Glutamatergic neuron (in vitro differentiated cells): ENCODE measurements at regions not wholly inside any gene's neighbourhood (a gene's known extent, or its start where the extent isn't known, plus 50 kb on each side); places are given as distances from the start of the nearest gene placed in this dataset.

Experiments
- DNase-seq: peaks from one replicate; pipeline ENCODE4 v3.0.0; 2022
- H3K27ac Mint-ChIP-seq: one replicate; pipeline ENCODE4 v1.8.0; 2020; ENCODE audit warnings: mild to moderate bottlenecking, mixed read lengths, inconsistent platforms; ENCODE audit not compliant: unreplicated experiment
- H3K27me3 Mint-ChIP-seq: one replicate; pipeline ENCODE4 v1.8.0; 2020; ENCODE audit warnings: mild to moderate bottlenecking, moderate library complexity, mixed read lengths, inconsistent platforms; ENCODE audit not compliant: unreplicated experiment
- H3K36me3 Mint-ChIP-seq: one replicate; pipeline ENCODE4 v1.8.0; 2020; ENCODE audit warnings: mild to moderate bottlenecking, mixed read lengths, inconsistent platforms; ENCODE audit not compliant: unreplicated experiment
- H3K4me1 Mint-ChIP-seq: one replicate; pipeline ENCODE4 v1.8.0; 2020; ENCODE audit warnings: mild to moderate bottlenecking, low read depth, mixed read lengths, inconsistent platforms; ENCODE audit not compliant: unreplicated experiment
- H3K4me3 Mint-ChIP-seq: one replicate; pipeline ENCODE4 v1.8.0; 2020; ENCODE audit warnings: mild to moderate bottlenecking, mixed read lengths, inconsistent platforms; ENCODE audit not compliant: unreplicated experiment
- H3K9me3 Mint-ChIP-seq: one replicate; pipeline ENCODE4 v1.8.0; 2020; ENCODE audit warnings: mild to moderate bottlenecking, moderate library complexity, mixed read lengths, inconsistent platforms; ENCODE audit not compliant: unreplicated experiment
- TF ChIP-seq, protein P1 (sequence below): fragments of 200-600 bp; sonication (generic); IDR thresholded peaks from one replicate; pipeline ENCODE4 v1.5.0; 2021; ENCODE audit not compliant: partially characterized antibody, unreplicated experiment

DNA sequence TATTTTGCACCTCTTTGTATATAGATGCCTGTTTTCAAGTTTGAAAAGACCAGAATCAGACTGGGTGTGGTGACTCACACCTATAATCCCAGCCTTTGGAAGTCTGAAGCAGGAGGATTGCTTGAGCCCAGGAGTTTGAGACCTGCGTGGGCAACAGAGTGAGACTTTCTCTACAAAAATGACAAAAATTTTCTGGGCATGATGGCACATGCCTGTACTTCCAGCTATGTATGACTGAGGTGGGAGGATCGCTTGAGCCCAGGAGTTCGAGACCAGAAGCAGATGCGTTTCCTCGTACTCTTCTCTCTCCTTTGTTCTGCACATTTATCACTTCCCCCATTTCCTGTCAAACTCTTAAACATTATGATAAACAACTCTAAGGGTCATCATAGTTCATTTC is 310.0 kb upstream of the SNX7 start:
- no peak overlapping the region for H3K4me3 Mint-ChIP-seq
- no peaks in the 10 kb centered on the region for H3K9me3 Mint-ChIP-seq
- H3K36me3 Mint-ChIP-seq: no peaks in the 10 kb centered on the region
- no peaks in the 10 kb centered on the region for H3K27me3 Mint-ChIP-seq
- no peak for DNase-seq
- H3K27ac Mint-ChIP-seq: no peak overlapping the region
- TF ChIP-seq, protein P1, sequence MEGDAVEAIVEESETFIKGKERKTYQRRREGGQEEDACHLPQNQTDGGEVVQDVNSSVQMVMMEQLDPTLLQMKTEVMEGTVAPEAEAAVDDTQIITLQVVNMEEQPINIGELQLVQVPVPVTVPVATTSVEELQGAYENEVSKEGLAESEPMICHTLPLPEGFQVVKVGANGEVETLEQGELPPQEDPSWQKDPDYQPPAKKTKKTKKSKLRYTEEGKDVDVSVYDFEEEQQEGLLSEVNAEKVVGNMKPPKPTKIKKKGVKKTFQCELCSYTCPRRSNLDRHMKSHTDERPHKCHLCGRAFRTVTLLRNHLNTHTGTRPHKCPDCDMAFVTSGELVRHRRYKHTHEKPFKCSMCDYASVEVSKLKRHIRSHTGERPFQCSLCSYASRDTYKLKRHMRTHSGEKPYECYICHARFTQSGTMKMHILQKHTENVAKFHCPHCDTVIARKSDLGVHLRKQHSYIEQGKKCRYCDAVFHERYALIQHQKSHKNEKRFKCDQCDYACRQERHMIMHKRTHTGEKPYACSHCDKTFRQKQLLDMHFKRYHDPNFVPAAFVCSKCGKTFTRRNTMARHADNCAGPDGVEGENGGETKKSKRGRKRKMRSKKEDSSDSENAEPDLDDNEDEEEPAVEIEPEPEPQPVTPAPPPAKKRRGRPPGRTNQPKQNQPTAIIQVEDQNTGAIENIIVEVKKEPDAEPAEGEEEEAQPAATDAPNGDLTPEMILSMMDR: no peak
- no peaks in the 10 kb centered on the region for H3K4me1 Mint-ChIP-seq

DNA sequence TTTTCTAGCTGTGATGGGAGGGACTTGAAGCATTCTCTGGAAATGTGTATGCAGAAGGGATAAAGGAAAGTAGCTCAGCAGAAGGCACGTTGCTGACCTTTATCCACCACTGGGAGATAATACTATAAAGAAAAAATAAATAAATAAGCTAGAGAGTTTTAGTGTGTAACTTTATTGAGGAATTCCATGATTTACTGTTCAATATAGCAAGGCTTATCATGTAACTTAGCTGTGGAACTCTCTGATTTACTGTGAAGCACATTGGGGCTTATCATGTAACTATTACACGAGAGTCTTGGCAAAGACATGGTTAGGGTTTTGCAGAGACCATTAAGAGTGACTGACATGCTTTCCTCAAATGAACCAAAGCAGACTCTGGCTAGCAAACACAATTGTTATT is 316.1 kb upstream of the SNX7 start:
- Mint-ChIP-seq H3K4me1 (no peaks in the 10 kb centered on the region), H3K27me3 (no peaks in the 10 kb centered on the region), H3K9me3 (no peaks in the 10 kb centered on the region), H3K4me3 (no peak overlapping the region), H3K27ac (no peak overlapping the region), H3K36me3 (no peaks in the 10 kb centered on the region)
- TF ChIP-seq, protein P1: no peak
- DNase-seq: no peak

DNA sequence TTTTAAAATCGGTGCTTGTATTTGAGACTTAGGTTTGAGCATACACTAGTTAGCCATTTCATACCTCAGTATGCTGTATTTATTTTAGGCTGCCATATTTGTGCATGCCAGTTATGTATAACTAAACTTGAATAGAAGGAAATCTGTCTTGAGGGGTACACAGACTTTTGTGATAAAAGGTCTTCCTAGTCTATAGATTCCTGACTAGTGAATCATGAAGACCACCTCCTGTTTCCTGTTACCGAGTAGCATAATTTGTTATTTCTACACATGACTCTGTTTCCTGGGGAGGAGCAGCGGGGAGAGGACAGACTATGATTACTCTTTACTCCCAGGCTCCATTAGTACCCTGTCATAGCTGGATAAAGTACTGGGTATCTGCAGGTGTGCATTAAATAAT is 316.8 kb upstream of the SNX7 start:
- Mint-ChIP-seq H3K4me3 (no peak overlapping the region), H3K27me3 (no peaks in the 10 kb centered on the region), H3K27ac (no peak overlapping the region), H3K4me1 (no peaks in the 10 kb centered on the region), H3K36me3 (no peaks in the 10 kb centered on the region), H3K9me3 (no peaks in the 10 kb centered on the region)
- TF ChIP-seq, protein P1: no peak
- no peak for DNase-seq

DNA sequence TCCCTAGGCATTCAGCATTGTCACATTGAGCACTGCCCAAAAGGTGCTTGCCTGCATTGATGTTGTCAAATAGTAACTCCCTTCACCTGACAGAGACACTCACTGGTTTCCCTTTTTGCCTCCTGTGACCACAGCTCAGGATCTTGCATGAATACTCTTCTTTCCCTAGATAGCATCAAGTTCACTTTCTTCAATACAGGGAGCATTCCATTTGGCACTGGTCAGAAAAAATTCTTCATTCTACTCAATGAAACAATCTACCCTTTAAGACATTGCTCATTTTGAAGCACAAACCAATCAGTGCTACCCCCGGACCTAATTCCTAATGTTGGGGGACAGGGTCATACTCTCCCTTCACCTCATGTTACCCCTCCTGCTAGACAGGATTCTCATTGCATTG is 319.0 kb upstream of the SNX7 start:
- no peaks in the 10 kb centered on the region for H3K27me3 Mint-ChIP-seq
- H3K27ac Mint-ChIP-seq: no peak overlapping the region
- H3K4me3 Mint-ChIP-seq: no peak overlapping the region
- H3K36me3 Mint-ChIP-seq: no peaks in the 10 kb centered on the region
- H3K9me3 Mint-ChIP-seq: no peaks in the 10 kb centered on the region
- DNase-seq: no peak
- H3K4me1 Mint-ChIP-seq: no peaks in the 10 kb centered on the region
- TF ChIP-seq, protein P1: no peak

DNA sequence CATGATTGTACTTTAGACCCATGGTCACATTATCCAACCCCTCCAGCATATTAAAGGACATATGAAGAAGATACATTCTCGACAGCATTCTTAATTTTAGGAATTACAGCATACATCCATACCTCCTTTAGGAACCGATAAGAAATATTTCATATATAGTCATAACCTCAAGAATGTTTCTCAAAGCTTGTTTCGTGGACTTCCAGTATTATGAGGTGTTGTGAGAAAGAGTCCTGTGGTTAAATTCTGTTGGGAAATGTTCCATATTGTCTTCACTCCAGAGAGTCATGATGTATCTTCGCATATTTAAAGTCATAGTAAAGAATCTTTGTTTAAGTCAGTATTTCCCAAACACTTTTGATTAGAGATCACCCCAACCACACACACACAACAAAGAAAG is 321.0 kb upstream of the SNX7 start:
- Mint-ChIP-seq H3K4me3 (no peak overlapping the region), H3K27me3 (no peaks in the 10 kb centered on the region), H3K36me3 (no peaks in the 10 kb centered on the region), H3K9me3 (no peaks in the 10 kb centered on the region), H3K27ac (no peak overlapping the region), H3K4me1 (no peaks in the 10 kb centered on the region)
- no peak for DNase-seq
- TF ChIP-seq, protein P1: no peak
